PFSK-1 (cell line): ENCODE measurements at regions not wholly inside any gene's neighbourhood (a gene's known extent, or its start where the extent isn't known, plus 50 kb on each side); places are given as distances from the start of the nearest gene placed in this dataset.

ENCODE experiments used
- FOXP2 ChIP-seq: optimal IDR thresholded peaks from 2 replicates; pipeline ENCODE3; 2011; ENCODE audit warnings: borderline replicate concordance, control low read depth, inconsistent platforms; ENCODE audit not compliant: insufficient read depth; ENCODE audit errors: extremely low read length, extremely low read depth
- POLR2AphosphoS5 ChIP-seq: IDR thresholded peaks from 2 replicates; pipeline ENCODE4 v1.6.1; 2012; ENCODE audit warnings: low read depth, mild to moderate bottlenecking, control low read depth, low read length, moderate library complexity
- SIN3A ChIP-seq: IDR thresholded peaks from 2 replicates; pipeline ENCODE4 v1.6.1; 2012; ENCODE audit warnings: mild to moderate bottlenecking, low read length, moderate library complexity, borderline replicate concordance; ENCODE audit not compliant: insufficient read depth
- TAF1 ChIP-seq: IDR thresholded peaks from 2 replicates; pipeline ENCODE4 v1.6.1; 2012; ENCODE audit warnings: low read length, control low read depth, borderline replicate concordance; ENCODE audit not compliant: insufficient read depth
- TF ChIP-seq, protein P1 (sequence below), 2 experiments: IDR thresholded peaks; 2 replicates each; pipeline versions ENCODE4 v1.6.1 to v1.8.0; 2011 to 2012; ENCODE audit warnings: low read depth in 2 of 2, low read length in 2 of 2, control low read depth in 1 of 2, inconsistent platforms in 1 of 2, mild to moderate bottlenecking in 1 of 2, moderate library complexity in 1 of 2; ENCODE audit not compliant: insufficient read depth in 1 of 2

- TF ChIP-seq TAF1 (no peak), POLR2AphosphoS5 (no peak), FOXP2 (no peak), SIN3A (no peak)
- TF ChIP-seq, protein P1, sequence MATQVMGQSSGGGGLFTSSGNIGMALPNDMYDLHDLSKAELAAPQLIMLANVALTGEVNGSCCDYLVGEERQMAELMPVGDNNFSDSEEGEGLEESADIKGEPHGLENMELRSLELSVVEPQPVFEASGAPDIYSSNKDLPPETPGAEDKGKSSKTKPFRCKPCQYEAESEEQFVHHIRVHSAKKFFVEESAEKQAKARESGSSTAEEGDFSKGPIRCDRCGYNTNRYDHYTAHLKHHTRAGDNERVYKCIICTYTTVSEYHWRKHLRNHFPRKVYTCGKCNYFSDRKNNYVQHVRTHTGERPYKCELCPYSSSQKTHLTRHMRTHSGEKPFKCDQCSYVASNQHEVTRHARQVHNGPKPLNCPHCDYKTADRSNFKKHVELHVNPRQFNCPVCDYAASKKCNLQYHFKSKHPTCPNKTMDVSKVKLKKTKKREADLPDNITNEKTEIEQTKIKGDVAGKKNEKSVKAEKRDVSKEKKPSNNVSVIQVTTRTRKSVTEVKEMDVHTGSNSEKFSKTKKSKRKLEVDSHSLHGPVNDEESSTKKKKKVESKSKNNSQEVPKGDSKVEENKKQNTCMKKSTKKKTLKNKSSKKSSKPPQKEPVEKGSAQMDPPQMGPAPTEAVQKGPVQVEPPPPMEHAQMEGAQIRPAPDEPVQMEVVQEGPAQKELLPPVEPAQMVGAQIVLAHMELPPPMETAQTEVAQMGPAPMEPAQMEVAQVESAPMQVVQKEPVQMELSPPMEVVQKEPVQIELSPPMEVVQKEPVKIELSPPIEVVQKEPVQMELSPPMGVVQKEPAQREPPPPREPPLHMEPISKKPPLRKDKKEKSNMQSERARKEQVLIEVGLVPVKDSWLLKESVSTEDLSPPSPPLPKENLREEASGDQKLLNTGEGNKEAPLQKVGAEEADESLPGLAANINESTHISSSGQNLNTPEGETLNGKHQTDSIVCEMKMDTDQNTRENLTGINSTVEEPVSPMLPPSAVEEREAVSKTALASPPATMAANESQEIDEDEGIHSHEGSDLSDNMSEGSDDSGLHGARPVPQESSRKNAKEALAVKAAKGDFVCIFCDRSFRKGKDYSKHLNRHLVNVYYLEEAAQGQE (IDR thresholded peaks at IDR 0.05; ENCODE audit: insufficient read depth in 1 of 2, low read depth in 2 of 2, low read length in 2 of 2): no peak
Measured at GRCh38 chr6:104642871-104643270, 216.8 kb downstream of the HACE1 start.

GRCh38 chr6:104640761-104641160 is 219.0 kb downstream of the HACE1 start:
- TF ChIP-seq SIN3A: no peak

- TF ChIP-seq SIN3A (no peak), POLR2AphosphoS5 (no peak)
- TF ChIP-seq, protein P1 (IDR thresholded peaks at IDR 0.05; ENCODE audit: insufficient read depth in 1 of 2, low read depth in 2 of 2, low read length in 2 of 2): no peak
Measured at GRCh38 chr6:104640150-104640700, 219.5 kb downstream of the HACE1 start.

DNA sequence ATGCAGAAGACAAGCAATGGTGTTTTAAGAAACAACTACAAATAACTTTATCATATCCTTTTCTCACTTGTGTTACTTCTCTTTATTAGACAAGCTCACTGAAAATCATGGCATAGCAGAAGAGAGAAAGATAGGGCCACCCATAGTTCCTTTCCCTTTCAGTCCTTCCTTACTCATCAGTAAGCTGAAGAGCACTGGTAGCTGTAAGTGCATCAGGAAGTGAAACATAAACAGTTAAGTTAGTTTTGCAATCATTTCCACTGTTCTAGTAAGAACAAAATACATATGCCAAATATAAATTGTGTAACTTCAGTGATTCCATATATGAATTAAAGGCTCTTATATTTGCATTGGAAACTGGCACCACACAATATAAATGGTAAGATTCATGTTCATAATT is 220.1 kb downstream of the HACE1 start:
- TF ChIP-seq, protein P1 (IDR thresholded peaks at IDR 0.05; ENCODE audit: insufficient read depth in 1 of 2, low read depth in 2 of 2, low read length in 2 of 2): no peak
- TF ChIP-seq FOXP2 (no peak), POLR2AphosphoS5 (no peak), TAF1 (no peak), SIN3A (no peak)

- TF ChIP-seq FOXP2 (no peak), SIN3A (no peak), TAF1 (no peak), POLR2AphosphoS5 (no peak)
- TF ChIP-seq, protein P1 (IDR thresholded peaks at IDR 0.05; ENCODE audit: insufficient read depth in 1 of 2, low read depth in 2 of 2, low read length in 2 of 2): no peak
Measured at GRCh38 chr6:104638841-104639290, 220.9 kb downstream of the HACE1 start.
